ENCODE measurements at regions not wholly inside any gene's neighbourhood (a gene's known extent, or its start where the extent isn't known, plus 50 kb on each side); places are given as distances from the start of the nearest gene placed in this dataset.

DNA sequence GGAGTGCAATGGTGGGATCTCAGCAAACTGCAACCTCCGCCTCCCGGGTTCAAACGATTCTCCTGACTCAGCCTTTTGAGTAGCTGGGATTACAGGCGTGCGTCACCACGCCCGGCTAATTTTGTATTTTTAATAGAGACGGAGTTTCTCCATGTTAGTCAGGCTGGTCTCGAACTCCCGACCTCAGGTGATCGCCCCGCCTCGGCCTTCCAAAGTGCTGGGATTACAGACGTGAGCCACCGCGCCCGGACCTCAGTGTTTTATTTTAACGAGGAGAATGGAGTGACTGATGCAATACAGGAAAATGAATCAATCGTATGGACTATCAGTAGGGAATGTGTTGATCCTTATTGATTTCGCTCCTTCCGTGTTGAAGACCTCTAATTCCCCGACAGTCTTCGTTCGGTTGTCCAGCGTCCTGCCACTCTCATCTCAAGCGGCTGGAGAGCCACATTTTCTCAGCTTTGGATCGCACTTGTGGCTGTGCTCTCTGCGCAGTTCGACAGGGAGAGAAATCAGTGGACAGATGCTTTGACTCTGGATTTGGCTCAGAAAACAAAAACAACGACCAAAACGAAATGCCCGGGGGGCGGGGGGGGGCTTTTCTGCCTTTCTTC, 166.2 kb downstream of the TRIM27 start:
- TF ChIP-seq CHD2 (IDR thresholded peaks at IDR 0.05; ENCODE audit: low read length, partially characterized antibody) (no peak), BHLHE40 (IDR thresholded peaks at IDR 0.05; ENCODE audit: low read depth, low read length) (no peak), KDM1A (IDR thresholded peaks at IDR 0.05; ENCODE audit: low read depth) (no peak), POLR2A (IDR thresholded peaks at IDR 0.05; ENCODE audit: low read length) (no peak), SREBF2 (IDR thresholded peaks at IDR 0.05) (no peak), NR3C1 (IDR thresholded peaks at IDR 0.05) (no peak)
- TF ChIP-seq, protein P1, sequence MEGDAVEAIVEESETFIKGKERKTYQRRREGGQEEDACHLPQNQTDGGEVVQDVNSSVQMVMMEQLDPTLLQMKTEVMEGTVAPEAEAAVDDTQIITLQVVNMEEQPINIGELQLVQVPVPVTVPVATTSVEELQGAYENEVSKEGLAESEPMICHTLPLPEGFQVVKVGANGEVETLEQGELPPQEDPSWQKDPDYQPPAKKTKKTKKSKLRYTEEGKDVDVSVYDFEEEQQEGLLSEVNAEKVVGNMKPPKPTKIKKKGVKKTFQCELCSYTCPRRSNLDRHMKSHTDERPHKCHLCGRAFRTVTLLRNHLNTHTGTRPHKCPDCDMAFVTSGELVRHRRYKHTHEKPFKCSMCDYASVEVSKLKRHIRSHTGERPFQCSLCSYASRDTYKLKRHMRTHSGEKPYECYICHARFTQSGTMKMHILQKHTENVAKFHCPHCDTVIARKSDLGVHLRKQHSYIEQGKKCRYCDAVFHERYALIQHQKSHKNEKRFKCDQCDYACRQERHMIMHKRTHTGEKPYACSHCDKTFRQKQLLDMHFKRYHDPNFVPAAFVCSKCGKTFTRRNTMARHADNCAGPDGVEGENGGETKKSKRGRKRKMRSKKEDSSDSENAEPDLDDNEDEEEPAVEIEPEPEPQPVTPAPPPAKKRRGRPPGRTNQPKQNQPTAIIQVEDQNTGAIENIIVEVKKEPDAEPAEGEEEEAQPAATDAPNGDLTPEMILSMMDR (IDR thresholded peaks at IDR 0.05) = no peak

All from A549 (cell line).